ENCODE measurements at regions not wholly inside any gene's neighbourhood (a gene's known extent, or its start where the extent isn't known, plus 50 kb on each side); places are given as distances from the start of the nearest gene placed in this dataset.
"Not testable (repeated sequence)": the region's sequence is repeated elsewhere in the genome, so short reads cannot be mapped to it uniquely, and the experiment has no call there.

DNA sequence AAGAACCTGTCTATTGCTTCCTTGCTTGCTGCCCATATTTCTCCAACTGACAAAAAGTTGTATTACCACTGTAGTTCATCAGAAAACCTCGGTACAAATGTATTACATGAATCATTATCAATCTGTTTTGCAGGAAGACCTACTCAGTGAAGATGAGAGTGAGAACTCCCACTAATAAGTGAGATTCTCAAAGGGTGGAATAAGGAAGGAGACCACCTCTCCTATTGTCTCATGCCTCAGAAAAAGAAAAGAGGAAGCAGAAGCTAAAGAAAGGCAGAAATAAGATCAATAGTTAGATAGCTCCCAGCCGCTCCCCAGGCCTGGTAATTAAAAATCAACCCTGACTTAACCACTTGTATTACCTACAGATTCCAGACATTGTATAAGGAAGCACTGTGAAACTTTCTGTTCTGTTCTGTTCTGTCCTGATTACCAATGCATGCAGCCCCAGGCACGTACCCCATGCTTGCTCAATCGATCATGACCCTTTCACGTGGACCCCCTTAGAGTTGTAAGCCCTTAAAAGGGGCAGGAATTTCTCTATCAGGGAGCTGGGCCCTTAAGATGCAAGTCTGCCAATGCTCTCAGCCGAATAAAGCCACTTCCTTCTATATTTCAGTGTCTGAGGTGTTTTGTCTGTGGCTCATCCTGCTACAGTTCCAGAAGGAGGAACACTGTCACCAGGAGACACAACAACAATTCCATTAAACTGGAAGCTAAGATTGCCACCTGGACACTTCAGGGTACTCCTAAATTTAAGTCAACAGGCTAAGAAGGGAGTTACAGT lies 152.5 kb upstream of the COX7C start:
- 72 to 77% methylated on average over 6 of the region's 6 CpGs for WGBS, 2 donors
- no peak overlapping the region for H3K4me3 ChIP-seq (ENCODE audit: low read depth, poor library complexity, severe bottlenecking)
- intact Hi-C loops (cut with DNase I; ENCODE audit: low total_unique reads), result no loop called here
- no peak for DNase-seq (ENCODE audit: low spot score in 2 of 2)
- TF ChIP-seq, protein P1, sequence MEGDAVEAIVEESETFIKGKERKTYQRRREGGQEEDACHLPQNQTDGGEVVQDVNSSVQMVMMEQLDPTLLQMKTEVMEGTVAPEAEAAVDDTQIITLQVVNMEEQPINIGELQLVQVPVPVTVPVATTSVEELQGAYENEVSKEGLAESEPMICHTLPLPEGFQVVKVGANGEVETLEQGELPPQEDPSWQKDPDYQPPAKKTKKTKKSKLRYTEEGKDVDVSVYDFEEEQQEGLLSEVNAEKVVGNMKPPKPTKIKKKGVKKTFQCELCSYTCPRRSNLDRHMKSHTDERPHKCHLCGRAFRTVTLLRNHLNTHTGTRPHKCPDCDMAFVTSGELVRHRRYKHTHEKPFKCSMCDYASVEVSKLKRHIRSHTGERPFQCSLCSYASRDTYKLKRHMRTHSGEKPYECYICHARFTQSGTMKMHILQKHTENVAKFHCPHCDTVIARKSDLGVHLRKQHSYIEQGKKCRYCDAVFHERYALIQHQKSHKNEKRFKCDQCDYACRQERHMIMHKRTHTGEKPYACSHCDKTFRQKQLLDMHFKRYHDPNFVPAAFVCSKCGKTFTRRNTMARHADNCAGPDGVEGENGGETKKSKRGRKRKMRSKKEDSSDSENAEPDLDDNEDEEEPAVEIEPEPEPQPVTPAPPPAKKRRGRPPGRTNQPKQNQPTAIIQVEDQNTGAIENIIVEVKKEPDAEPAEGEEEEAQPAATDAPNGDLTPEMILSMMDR (IDR thresholded peaks at IDR 0.05), result no peak
- TF ChIP-seq POLR2A (IDR thresholded peaks at IDR 0.05), result no peak

DNA sequence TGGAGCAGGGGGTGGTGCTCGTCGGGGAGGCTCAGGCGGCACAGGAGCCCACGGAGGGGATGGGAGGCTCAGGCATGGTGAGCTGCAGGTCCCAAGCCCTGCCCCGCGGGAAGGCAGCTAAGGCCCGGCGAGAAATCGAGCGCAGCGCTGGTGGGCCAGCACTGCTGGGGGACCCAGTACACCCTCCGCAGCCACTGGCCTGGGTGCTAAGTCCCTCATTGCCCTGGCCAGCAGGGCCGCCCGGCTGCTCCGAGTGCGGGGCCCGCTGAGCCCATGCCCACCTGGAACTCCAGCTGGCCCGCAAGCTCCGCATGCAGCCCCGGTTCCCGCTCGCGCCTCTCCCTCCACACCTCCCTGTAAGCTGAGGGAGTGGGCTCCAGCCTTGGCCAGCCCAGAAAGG lies 151.0 kb upstream of the COX7C start:
- H3K4me3 ChIP-seq (ENCODE audit: low read depth, poor library complexity, severe bottlenecking); intact Hi-C loops (cut with DNase I; ENCODE audit: low total_unique reads); DNase-seq (ENCODE audit: low spot score in 2 of 2): not testable (repeated sequence)
- 96 to 100% methylated on average over 5 to 11 of the region's 23 CpGs for WGBS, 2 donors

DNA sequence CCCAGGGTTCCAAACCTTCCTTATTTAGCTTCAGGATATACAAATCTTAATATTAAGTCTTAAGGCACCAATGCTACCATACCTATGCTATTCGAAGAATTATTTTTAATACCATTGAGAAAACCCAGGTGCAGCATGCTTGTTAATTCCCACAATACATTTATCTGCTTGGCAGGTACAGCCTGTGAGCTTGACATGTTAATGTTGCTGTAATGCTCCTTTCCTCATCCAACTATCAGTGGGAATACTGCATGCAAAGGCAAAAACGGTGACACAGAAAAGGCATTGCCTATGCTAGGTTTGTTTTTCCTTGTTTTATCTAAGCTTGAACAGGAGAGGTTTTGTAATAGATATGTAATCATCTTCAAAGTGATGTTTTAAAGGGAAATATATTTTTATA lies 135.7 kb upstream of the COX7C start:
- TF ChIP-seq, protein P1 (IDR thresholded peaks at IDR 0.05), result no peak
- no peak for TF ChIP-seq POLR2A (IDR thresholded peaks at IDR 0.05)
- no peak overlapping the region for H3K4me3 ChIP-seq (ENCODE audit: low read depth, poor library complexity, severe bottlenecking)
- WGBS, 2 donors, result 47% methylated on average over 2 of the region's 2 CpGs
- intact Hi-C loops (cut with DNase I; ENCODE audit: low total_unique reads), result no loop called here
- no peak for DNase-seq (ENCODE audit: low spot score in 2 of 2)

DNA sequence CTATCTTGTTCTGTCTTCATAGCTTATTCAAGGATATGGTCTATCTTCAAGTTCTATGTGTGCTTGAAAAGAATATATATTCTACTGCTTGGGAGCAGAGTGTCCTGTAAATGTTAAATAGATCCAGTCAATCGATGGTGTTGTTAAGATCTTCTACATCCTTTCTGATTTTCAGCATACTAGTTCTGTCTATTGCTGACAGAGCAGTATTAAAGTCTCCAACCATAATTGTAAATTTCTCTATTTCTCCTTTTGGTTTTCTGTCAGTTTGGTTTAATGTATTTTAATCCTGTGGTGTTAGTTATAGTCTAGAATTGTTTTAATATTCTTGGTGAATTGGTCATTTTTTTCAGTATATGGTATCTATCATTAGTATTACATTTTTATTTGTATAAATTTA lies 124.0 kb upstream of the COX7C start:
- no peak for TF ChIP-seq POLR2A (IDR thresholded peaks at IDR 0.05)
- TF ChIP-seq, protein P1 (IDR thresholded peaks at IDR 0.05), result no peak
- no peak overlapping the region for H3K4me3 ChIP-seq (ENCODE audit: low read depth, poor library complexity, severe bottlenecking)
- intact Hi-C loops (cut with DNase I; ENCODE audit: low total_unique reads), result no loop called here
- 69 to 80% methylated on average over 1 of the region's 1 CpG for WGBS, 2 donors
- DNase-seq (ENCODE audit: low spot score in 2 of 2), result no peak

DNA sequence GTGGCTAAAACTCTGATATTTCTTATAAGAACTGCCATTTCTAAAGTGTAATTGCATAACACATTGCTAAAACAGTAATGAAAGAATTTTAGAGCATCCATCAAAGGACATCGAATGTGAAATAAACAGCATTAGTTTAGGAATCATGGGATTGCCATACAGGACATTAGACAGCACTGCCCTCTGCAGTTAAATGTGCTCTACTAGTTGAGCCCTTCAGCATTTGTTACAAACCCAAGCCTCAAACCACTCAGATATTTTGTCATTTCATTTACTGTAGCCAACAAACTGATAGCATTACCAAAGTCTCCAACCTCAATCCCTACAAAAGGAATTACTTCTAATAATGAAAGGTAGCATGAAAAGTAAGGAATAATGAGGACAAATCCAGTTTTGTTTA lies 116.8 kb upstream of the COX7C start:
- no peak for DNase-seq (ENCODE audit: low spot score in 2 of 2)
- 67 to 70% methylated on average over 1 of the region's 1 CpG for WGBS, 2 donors
- intact Hi-C loops (cut with DNase I; ENCODE audit: low total_unique reads), result no loop called here
- TF ChIP-seq, protein P1 (IDR thresholded peaks at IDR 0.05), result no peak
- TF ChIP-seq POLR2A (IDR thresholded peaks at IDR 0.05), result no peak
- no peak overlapping the region for H3K4me3 ChIP-seq (ENCODE audit: low read depth, poor library complexity, severe bottlenecking)

DNA sequence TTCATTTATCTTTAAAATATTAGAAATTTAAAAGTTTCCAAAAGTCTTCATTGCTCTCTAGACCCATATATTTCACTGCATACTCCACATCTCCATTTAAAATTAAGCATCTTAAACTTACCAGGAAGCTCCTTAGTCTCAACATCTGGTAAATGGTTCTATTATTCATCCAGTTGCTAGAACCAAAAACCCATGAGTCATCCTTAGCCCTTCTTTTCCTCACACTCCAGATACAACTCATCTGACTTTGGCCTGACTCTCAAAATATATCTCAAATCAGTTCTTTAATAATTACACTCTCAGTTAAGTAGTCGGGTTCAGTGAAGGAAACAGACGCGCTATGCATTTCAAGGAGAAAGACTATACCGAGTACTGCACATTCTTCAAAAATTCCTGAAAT lies 110.2 kb upstream of the COX7C start:
- TF ChIP-seq POLR2A (IDR thresholded peaks at IDR 0.05), result no peak
- TF ChIP-seq, protein P1 (IDR thresholded peaks at IDR 0.05), result no peak
- no peak for DNase-seq (ENCODE audit: low spot score in 2 of 2)

DNA sequence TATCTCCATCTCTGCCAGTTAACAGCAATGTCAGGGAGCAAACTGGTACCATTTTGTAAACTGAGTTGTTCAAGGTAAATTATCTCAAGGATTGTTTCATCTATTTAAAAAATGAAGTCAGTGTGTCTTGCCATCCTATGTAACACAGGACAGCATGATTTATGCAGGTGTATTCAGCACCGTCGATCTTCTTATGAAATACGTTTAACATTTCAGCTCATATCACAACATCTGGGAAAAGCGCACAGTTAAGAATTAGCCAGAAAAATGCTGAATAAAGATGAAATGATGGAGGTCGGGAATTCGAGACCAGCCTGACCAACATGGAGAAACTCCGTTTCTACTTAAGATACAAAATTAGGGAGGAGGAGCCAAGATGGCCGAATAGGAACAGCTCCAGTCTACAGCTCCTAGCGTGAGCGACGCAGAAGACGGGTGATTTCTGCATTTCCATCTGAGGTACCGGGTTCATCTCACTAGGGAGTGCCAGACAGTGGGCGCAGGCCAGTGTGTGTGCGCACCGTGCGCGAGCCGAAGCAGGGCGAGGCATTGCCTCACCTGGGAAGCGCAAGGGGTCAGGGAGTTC lies 107.3 kb upstream of the COX7C start:
- WGBS, 2 donors, result 90 to 95% methylated on average over 13 of the region's 21 CpGs
- H3K4me3 ChIP-seq (ENCODE audit: low read depth, poor library complexity, severe bottlenecking); intact Hi-C loops (cut with DNase I; ENCODE audit: low total_unique reads); DNase-seq (ENCODE audit: low spot score in 2 of 2): not testable (repeated sequence)

More for the DNA sequence above, 110.2 kb upstream of the COX7C start:
- WGBS, 2 donors, result 93 to 94% methylated on average over 4 of the region's 4 CpGs
- no peak overlapping the region for H3K4me3 ChIP-seq (ENCODE audit: low read depth, poor library complexity, severe bottlenecking)
- intact Hi-C loops (cut with DNase I; ENCODE audit: low total_unique reads), result no loop called here
